ENCODE measurements at regions not wholly inside any gene's neighbourhood (a gene's known extent, or its start where the extent isn't known, plus 50 kb on each side); places are given as distances from the start of the nearest gene placed in this dataset.

GRCh38 chr6:44666324-44666723 lies 278.8 kb downstream of the CDC5L start:
- TF ChIP-seq CTCF (IDR thresholded peaks at IDR 0.05; ENCODE audit: control insufficient read depth, extremely low read depth, insufficient read depth) = no peak
- DNase-seq (ENCODE audit: low read depth) = no peak

GRCh38 chr6:44667226-44667625 lies 279.7 kb downstream of the CDC5L start:
- TF ChIP-seq CTCF (IDR thresholded peaks at IDR 0.05; ENCODE audit: control insufficient read depth, extremely low read depth, insufficient read depth) = no peak
- H3K4me3 ChIP-seq (ENCODE audit: low read depth, low read length) = no peak overlapping the region
- DNase-seq (ENCODE audit: low read depth) = no peak

More at GRCh38 chr6:44666324-44666723, 278.8 kb downstream of the CDC5L start:
- H3K4me3 ChIP-seq (ENCODE audit: low read depth, low read length) = no peak overlapping the region

GRCh38 chr6:44667668-44668390 lies 280.3 kb downstream of the CDC5L start:
- DNase-seq (ENCODE audit: low read depth) = no peak
- peak; percentile 33 for TF ChIP-seq CTCF (IDR thresholded peaks at IDR 0.05; ENCODE audit: control insufficient read depth, extremely low read depth, insufficient read depth)

GRCh38 chr6:44668391-44668930 lies 281.0 kb downstream of the CDC5L start:
- no peak for DNase-seq (ENCODE audit: low read depth)
- no peak overlapping the region for H3K4me3 ChIP-seq (ENCODE audit: low read depth, low read length)
- no peak for TF ChIP-seq CTCF (IDR thresholded peaks at IDR 0.05; ENCODE audit: control insufficient read depth, extremely low read depth, insufficient read depth)

More at GRCh38 chr6:44667668-44668390, 280.3 kb downstream of the CDC5L start:
- H3K4me3 ChIP-seq (ENCODE audit: low read depth, low read length) = no peak overlapping the region

GRCh38 chr6:44668976-44669934 lies 281.7 kb downstream of the CDC5L start:
- DNase-seq (ENCODE audit: low read depth) = peak; percentile 70
- no peak overlapping the region for H3K4me3 ChIP-seq (ENCODE audit: low read depth, low read length)
- TF ChIP-seq CTCF (IDR thresholded peaks at IDR 0.05; ENCODE audit: control insufficient read depth, extremely low read depth, insufficient read depth) = no peak

DNA sequence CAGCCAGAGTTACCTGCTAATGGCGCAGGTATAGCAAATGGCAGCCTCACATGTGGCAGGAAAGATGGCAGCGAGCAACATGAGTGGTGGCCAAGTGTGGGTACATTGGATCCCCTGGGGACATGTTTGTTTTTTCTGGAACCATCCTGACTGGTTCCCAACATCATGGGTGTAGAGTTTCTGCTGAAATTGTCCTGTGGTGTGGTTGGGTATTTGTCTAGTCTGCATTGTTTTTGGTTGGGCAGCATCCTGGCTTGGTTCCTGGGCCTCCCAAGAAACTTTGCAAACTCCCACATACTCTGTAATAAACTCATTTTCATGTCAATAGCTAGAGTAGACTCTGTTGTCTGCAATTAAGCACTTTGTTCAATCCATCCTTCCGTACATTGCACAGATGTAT lies 282.6 kb downstream of the CDC5L start:
- no peak overlapping the region for H3K4me3 ChIP-seq (ENCODE audit: low read depth, low read length)
- no peak for DNase-seq (ENCODE audit: low read depth)
- TF ChIP-seq CTCF (IDR thresholded peaks at IDR 0.05; ENCODE audit: control insufficient read depth, extremely low read depth, insufficient read depth) = no peak

All from LNCaP clone FGC (cell line).